Trophoblast cell (in vitro differentiated cells and primary cell): ENCODE measurements at regions not wholly inside any gene's neighbourhood (a gene's known extent, or its start where the extent isn't known, plus 50 kb on each side); places are given as distances from the start of the nearest gene placed in this dataset.
A peak's percentile ranks its signal among the peaks of the same experiment; 100 is the strongest.

ENCODE experiments used
- DNase-seq, 2 donors: peaks; one replicate each; pipeline ENCODE4 v3.0.0-alpha.2; 2016
- H2AFZ ChIP-seq: 2 replicates; pipeline ENCODE4 v1.6.1; 2013; ENCODE audit warnings: low read length, moderate library complexity, mild to moderate bottlenecking; ENCODE audit not compliant: insufficient read depth, poor library complexity
- H2AK5ac ChIP-seq: 2 replicates; pipeline ENCODE4 v1.6.1; 2013; ENCODE audit warnings: mild to moderate bottlenecking, low read length
- H2BK120ac ChIP-seq: 2 replicates; pipeline ENCODE4 v1.6.1; 2013; ENCODE audit warnings: low read length, mild to moderate bottlenecking, moderate library complexity; ENCODE audit not compliant: insufficient read depth, poor library complexity
- H2BK12ac ChIP-seq: 2 replicates; pipeline ENCODE4 v1.6.1; 2013; ENCODE audit warnings: mild to moderate bottlenecking, low read length, moderate library complexity
- H2BK5ac ChIP-seq: 2 replicates; pipeline ENCODE4 v1.6.1; 2013; ENCODE audit warnings: low read length, low read depth, moderate library complexity, mild to moderate bottlenecking; ENCODE audit not compliant: poor library complexity
- H3K14ac ChIP-seq: 2 replicates; pipeline ENCODE4 v1.6.1; 2013; ENCODE audit warnings: mild to moderate bottlenecking, low read length
- H3K18ac ChIP-seq: 2 replicates; pipeline ENCODE4 v1.6.1; 2013; ENCODE audit warnings: mild to moderate bottlenecking, low read length
- H3K23ac ChIP-seq: 2 replicates; pipeline ENCODE4 v1.6.1; 2013; ENCODE audit warnings: low read length
- H3K27ac ChIP-seq: 2 replicates; pipeline ENCODE4 v1.5.1; 2013; ENCODE audit warnings: low read depth, mild to moderate bottlenecking, inconsistent platforms, low read length, moderate library complexity
- H3K27me3 ChIP-seq: 2 replicates; pipeline ENCODE4 v1.6.1; 2013; ENCODE audit warnings: inconsistent platforms, mild to moderate bottlenecking, low read length, moderate library complexity; ENCODE audit not compliant: insufficient read depth
- H3K36me3 ChIP-seq, 2 experiments: 1 replicate in 1 of 2; 2 replicates in 1 of 2; pipeline ENCODE4 v1.6.1; 2013; ENCODE audit warnings: low read length in 2 of 2, mild to moderate bottlenecking in 2 of 2, moderate library complexity in 1 of 2; ENCODE audit not compliant: insufficient read depth in 2 of 2, control insufficient read depth in 1 of 2
- H3K4ac ChIP-seq: 2 replicates; pipeline ENCODE4 v1.6.1; 2013; ENCODE audit warnings: low read depth, mild to moderate bottlenecking, low read length, moderate library complexity
- H3K4me1 ChIP-seq, 2 experiments: 1 replicate in 1 of 2; 2 replicates in 1 of 2; pipeline ENCODE4 v1.6.1; 2013; ENCODE audit warnings: low read length in 2 of 2, mild to moderate bottlenecking in 2 of 2, moderate library complexity in 1 of 2; ENCODE audit not compliant: insufficient read depth in 2 of 2, control insufficient read depth in 1 of 2
- H3K4me2 ChIP-seq: 2 replicates; pipeline ENCODE4 v1.6.1; 2013; ENCODE audit warnings: inconsistent platforms, mild to moderate bottlenecking, low read length, moderate library complexity
- H3K4me3 ChIP-seq: 2 replicates; pipeline ENCODE4 v1.5.1; 2013; ENCODE audit warnings: mild to moderate bottlenecking, low read depth, low read length, inconsistent platforms
- H3K79me1 ChIP-seq: one replicate; pipeline ENCODE4 v1.6.1; 2013; ENCODE audit warnings: low read length
- H3K79me2 ChIP-seq: 2 replicates; pipeline ENCODE4 v1.6.1; 2013; ENCODE audit warnings: low read length, mild to moderate bottlenecking; ENCODE audit not compliant: control insufficient read depth, insufficient read depth, poor library complexity
- H3K9ac ChIP-seq: 2 replicates; pipeline ENCODE4 v1.6.1; 2013; ENCODE audit warnings: mild to moderate bottlenecking, low read length
- H3K9me3 ChIP-seq: 2 replicates; pipeline ENCODE4 v1.6.1; 2013; ENCODE audit warnings: low read depth, mild to moderate bottlenecking, control low read depth, inconsistent platforms, low read length; ENCODE audit not compliant: insufficient read depth
- H4K12ac ChIP-seq: 2 replicates; pipeline ENCODE4 v1.6.1; 2013; ENCODE audit warnings: low read depth, mild to moderate bottlenecking, low read length, moderate library complexity
- H4K8ac ChIP-seq: 2 replicates; pipeline ENCODE4 v1.6.1; 2013; ENCODE audit warnings: low read depth, mild to moderate bottlenecking, low read length, moderate library complexity
- H4K91ac ChIP-seq: one replicate; pipeline ENCODE4 v1.6.1; 2013; ENCODE audit warnings: low read depth, mild to moderate bottlenecking, low read length, moderate library complexity
- WGBS: extraction: QIAGEN DNeasy Blood & Tissue Kit; methylation state at CpG from one replicate; pipeline ENCODE4 v1.1.7; 2013; ENCODE audit warnings: missing lambda C conversion rate; ENCODE audit not compliant: insufficient read length, insufficient coverage; ENCODE audit errors: extremely low coverage; 5-methylcytosine and 5-hydroxymethylcytosine counted together

- H2BK12ac ChIP-seq: no peak overlapping the region
- no peak overlapping the region for H3K9ac ChIP-seq
- no peaks in the 10 kb centered on the region for H3K27me3 ChIP-seq
- H4K12ac ChIP-seq: no peak overlapping the region
- no peak overlapping the region for H3K4ac ChIP-seq
- no peaks in the 10 kb centered on the region for H3K36me3 ChIP-seq
- no peaks in the 10 kb centered on the region for H3K9me3 ChIP-seq
- H2BK5ac ChIP-seq: no peak overlapping the region
- no peak overlapping the region for H3K14ac ChIP-seq
- no peak overlapping the region for H3K27ac ChIP-seq
- H4K8ac ChIP-seq: no peak overlapping the region
- no peak overlapping the region for H4K91ac ChIP-seq
- no peak overlapping the region for H3K23ac ChIP-seq
- no peaks in the 10 kb centered on the region for H3K79me2 ChIP-seq
- no peak overlapping the region for H2AFZ ChIP-seq
- no peak overlapping the region for H3K4me3 ChIP-seq
- no peak for DNase-seq
- WGBS: no CpG with 5 or more reads among the region's 8 CpGs
- no peaks in the 10 kb centered on the region for H3K79me1 ChIP-seq
- no peak overlapping the region for H3K4me2 ChIP-seq
- H3K4me1 ChIP-seq: no peaks in the 10 kb centered on the region
- no peak overlapping the region for H2BK120ac ChIP-seq
- no peak overlapping the region for H3K18ac ChIP-seq
- H2AK5ac ChIP-seq: no peak overlapping the region
Measured at GRCh38 chr10:64732372-64732957, 1211.3 kb downstream of the REEP3 start.

- no peak overlapping the region for H4K12ac ChIP-seq
- no peak overlapping the region for H3K4ac ChIP-seq
- no peak overlapping the region for H4K91ac ChIP-seq
- no peaks in the 10 kb centered on the region for H3K4me1 ChIP-seq
- no peak overlapping the region for H4K8ac ChIP-seq
- no peaks in the 10 kb centered on the region for H3K36me3 ChIP-seq
- H3K14ac ChIP-seq: no peak overlapping the region
- no peak overlapping the region for H2BK5ac ChIP-seq
- no peaks in the 10 kb centered on the region for H3K79me1 ChIP-seq
- no peaks in the 10 kb centered on the region for H3K79me2 ChIP-seq
- DNase-seq: peak in 1 of 2 donors; percentile 9
- H2BK12ac ChIP-seq: no peak overlapping the region
- no peak overlapping the region for H3K4me3 ChIP-seq
- H3K9ac ChIP-seq: no peak overlapping the region
- no peak overlapping the region for H3K23ac ChIP-seq
- H3K27me3 ChIP-seq: no peaks in the 10 kb centered on the region
- no peak overlapping the region for H2BK120ac ChIP-seq
- no peak overlapping the region for H3K4me2 ChIP-seq
- H3K9me3 ChIP-seq: no peaks in the 10 kb centered on the region
- H2AK5ac ChIP-seq: no peak overlapping the region
- no peak overlapping the region for H3K27ac ChIP-seq
- no peak overlapping the region for H3K18ac ChIP-seq
- no peak overlapping the region for H2AFZ ChIP-seq
Measured at GRCh38 chr10:64733980-64734379, 1212.8 kb downstream of the REEP3 start.

GRCh38 chr10:64738462-64738861, 1217.3 kb downstream of the REEP3 start:
- Histone ChIP-seq H3K14ac (no peak overlapping the region), H2BK5ac (no peak overlapping the region), H3K27ac (no peak overlapping the region), H3K4me2 (no peak overlapping the region), H3K23ac (no peak overlapping the region), H3K27me3 (no peaks in the 10 kb centered on the region), H4K8ac (no peak overlapping the region), H3K4me3 (no peak overlapping the region), H2BK120ac (no peak overlapping the region), H3K79me2 (no peaks in the 10 kb centered on the region), H3K9ac (no peak overlapping the region), H3K9me3 (no peaks in the 10 kb centered on the region), H4K12ac (no peak overlapping the region), H3K4ac (no peak overlapping the region), H3K18ac (no peak overlapping the region), H3K79me1 (no peaks in the 10 kb centered on the region), H2AFZ (no peak overlapping the region), H2BK12ac (no peak overlapping the region), H4K91ac (no peak overlapping the region), H2AK5ac (no peak overlapping the region), H3K4me1 (no peaks in the 10 kb centered on the region), H3K36me3 (no peaks in the 10 kb centered on the region)
- no peak for DNase-seq
- WGBS: no CpG with 5 or more reads among the region's 2 CpGs

GRCh38 chr10:64745565-64745964, 1224.4 kb downstream of the REEP3 start:
- no peak overlapping the region for H2BK12ac ChIP-seq
- H2AFZ ChIP-seq: no peak overlapping the region
- H3K4me1 ChIP-seq: no peaks in the 10 kb centered on the region
- no peak overlapping the region for H3K23ac ChIP-seq
- H3K9me3 ChIP-seq: no peaks in the 10 kb centered on the region
- H3K27ac ChIP-seq: no peak overlapping the region
- no peak overlapping the region for H2AK5ac ChIP-seq
- no peak overlapping the region for H3K14ac ChIP-seq
- H3K18ac ChIP-seq: no peak overlapping the region
- H4K12ac ChIP-seq: no peak overlapping the region
- H3K4me3 ChIP-seq: no peak overlapping the region
- no peak overlapping the region for H3K4ac ChIP-seq
- no peak overlapping the region for H2BK5ac ChIP-seq
- no peaks in the 10 kb centered on the region for H3K27me3 ChIP-seq
- DNase-seq: no peak
- no peak overlapping the region for H2BK120ac ChIP-seq
- H3K79me1 ChIP-seq: no peaks in the 10 kb centered on the region
- no peaks in the 10 kb centered on the region for H3K36me3 ChIP-seq
- H3K4me2 ChIP-seq: no peak overlapping the region
- no peak overlapping the region for H3K9ac ChIP-seq
- no peaks in the 10 kb centered on the region for H3K79me2 ChIP-seq
- H4K8ac ChIP-seq: no peak overlapping the region
- no CpG with 5 or more reads among the region's 1 CpG for WGBS
- no peak overlapping the region for H4K91ac ChIP-seq
